NCI-H460 (cell line): ENCODE measurements at regions not wholly inside any gene's neighbourhood (a gene's known extent, or its start where the extent isn't known, plus 50 kb on each side); places are given as distances from the start of the nearest gene placed in this dataset.

ENCODE experiments used
- DNase-seq: peaks from one replicate; pipeline ENCODE4 v3.0.0-alpha.2; 2016; ENCODE audit warnings: low read depth; ENCODE audit errors: extremely low read depth

GRCh38 chr18:8499810-8500675 is 109.2 kb upstream of the RAB12 start:
- no peak for DNase-seq

GRCh38 chr18:8501044-8501443 is 108.2 kb upstream of the RAB12 start:
- DNase-seq, result no peak

- no peak for DNase-seq
These were observed 106.0 kb upstream of the RAB12 start for GRCh38 chr18:8503248-8503647.

GRCh38 chr18:8504424-8504823 is 104.8 kb upstream of the RAB12 start:
- DNase-seq, result no peak

- no peak for DNase-seq
These were observed 104.3 kb upstream of the RAB12 start for GRCh38 chr18:8504880-8505435.

- no peak for DNase-seq
These were observed 102.8 kb upstream of the RAB12 start for GRCh38 chr18:8506251-8507049.

GRCh38 chr18:8507361-8507760 is 101.9 kb upstream of the RAB12 start:
- no peak for DNase-seq

- DNase-seq, result no peak
These were observed 101.1 kb upstream of the RAB12 start for GRCh38 chr18:8507915-8508705.

- no peak for DNase-seq
These were observed 96.0 kb upstream of the RAB12 start for GRCh38 chr18:8513249-8513648.

- no peak for DNase-seq
These were observed 94.8 kb upstream of the RAB12 start for GRCh38 chr18:8514409-8514808.

GRCh38 chr18:8515142-8515865 is 93.9 kb upstream of the RAB12 start:
- no peak for DNase-seq

- DNase-seq, result no peak
These were observed 92.6 kb upstream of the RAB12 start for GRCh38 chr18:8516371-8517250.

- no peak for DNase-seq
These were observed 92.0 kb upstream of the RAB12 start for GRCh38 chr18:8517276-8517675.

GRCh38 chr18:8519102-8519501 is 90.1 kb upstream of the RAB12 start:
- DNase-seq, result no peak

GRCh38 chr18:8520266-8520665 is 89.0 kb upstream of the RAB12 start:
- no peak for DNase-seq

GRCh38 chr18:8522756-8523155 is 86.5 kb upstream of the RAB12 start:
- no peak for DNase-seq

GRCh38 chr18:8525692-8526091 is 83.5 kb upstream of the RAB12 start:
- no peak for DNase-seq

- DNase-seq, result no peak
These were observed 82.9 kb upstream of the RAB12 start for GRCh38 chr18:8526332-8526731.

- DNase-seq, result no peak
These were observed 79.6 kb upstream of the RAB12 start for GRCh38 chr18:8529609-8530008.
